Hepatocyte (in vitro differentiated cells): ENCODE measurements at regions not wholly inside any gene's neighbourhood (a gene's known extent, or its start where the extent isn't known, plus 50 kb on each side); places are given as distances from the start of the nearest gene placed in this dataset.
A peak's percentile ranks its signal among the peaks of the same experiment; 100 is the strongest.

Experiments
- DNase-seq: peaks from one replicate; pipeline ENCODE4 v3.0.0-alpha.2; 2016; ENCODE audit warnings: low spot score
- H2AFZ ChIP-seq: fragments of 200-600 bp; sonication (generic); 2 replicates; pipeline ENCODE4 v1.6.0; 2016; ENCODE audit warnings: antibody characterized with exemption, mild to moderate bottlenecking
- H3K27ac ChIP-seq: fragments of 200-600 bp; sonication (generic); 2 replicates; pipeline ENCODE4 v1.5.1; 2016; ENCODE audit warnings: mild to moderate bottlenecking
- H3K27me3 ChIP-seq: fragments of 200-600 bp; sonication (generic); 2 replicates; pipeline ENCODE4 v1.6.1; 2016
- H3K36me3 ChIP-seq: fragments of 200-600 bp; sonication (generic); replicated peaks from 2 replicates; pipeline ENCODE4 v1.5.1; 2016; ENCODE audit warnings: low read depth; ENCODE audit not compliant: insufficient read depth
- H3K4me1 ChIP-seq: fragments of 200-600 bp; sonication (generic); 2 replicates; pipeline ENCODE4 v1.5.1; 2016; ENCODE audit warnings: mild to moderate bottlenecking, moderate library complexity; ENCODE audit not compliant: insufficient read depth
- H3K4me2 ChIP-seq: fragments of 200-600 bp; sonication (generic); 2 replicates; pipeline ENCODE4 v1.6.0; 2016
- H3K4me3 ChIP-seq: fragments of 200-600 bp; sonication (generic); 2 replicates; pipeline ENCODE4 v1.5.1; 2016; ENCODE audit warnings: mild to moderate bottlenecking
- H3K79me2 ChIP-seq: fragments of 200-600 bp; sonication (generic); 2 replicates; pipeline ENCODE4 v1.6.0; 2017; ENCODE audit warnings: mild to moderate bottlenecking
- H3K9me2 ChIP-seq: fragments of 200-600 bp; sonication (generic); replicated peaks from 2 replicates; pipeline ENCODE4 v1.6.0; 2017; ENCODE audit warnings: mild to moderate bottlenecking; ENCODE audit not compliant: insufficient read depth
- H3K9me3 ChIP-seq: fragments of 200-600 bp; sonication (generic); 2 replicates; pipeline ENCODE4 v1.5.1; 2016; ENCODE audit warnings: low read depth, mild to moderate bottlenecking
- H4K20me1 ChIP-seq: fragments of 200-600 bp; sonication (generic); 2 replicates; pipeline ENCODE4 v1.6.0; 2016; ENCODE audit warnings: mild to moderate bottlenecking; ENCODE audit not compliant: insufficient read depth, poor library complexity, severe bottlenecking
- CTCF ChIP-seq: fragments of 200-600 bp; sonication (generic); IDR thresholded peaks from 2 replicates; pipeline ENCODE4 v1.5.1; 2016; ENCODE audit warnings: antibody characterized with exemption, mild to moderate bottlenecking; ENCODE audit not compliant: poor library complexity
- EZH2 ChIP-seq: fragments of 200-600 bp; sonication (generic); IDR thresholded peaks from 2 replicates; pipeline ENCODE4 v1.6.1; 2016; ENCODE audit warnings: antibody characterized with exemption, mild to moderate bottlenecking, borderline replicate concordance
- EZH2phosphoT487 ChIP-seq: fragments of 200-600 bp; sonication (generic); IDR thresholded peaks from one replicate; pipeline ENCODE4 v1.6.1; 2018; ENCODE audit warnings: antibody characterized with exemption, mild to moderate bottlenecking, low read depth, moderate library complexity; ENCODE audit not compliant: unreplicated experiment, severe bottlenecking
- WGBS: methylation state at CpG from one replicate; pipeline ENCODE4 v1.1.6; 2016; ENCODE audit warnings: low lambda C conversion rate; ENCODE audit errors: missing lambda C conversion rate; 5-methylcytosine and 5-hydroxymethylcytosine counted together

- Histone ChIP-seq H3K4me1 (peaks cover 3% of the 10 kb centered on the region), H3K79me2 (no peaks in the 10 kb centered on the region), H3K9me2 (no peaks in the 10 kb centered on the region), H3K4me2 (peak overlapping the region; percentile 35), H4K20me1 (no peaks in the 10 kb centered on the region), H3K9me3 (no peaks in the 10 kb centered on the region), H3K27me3 (no peaks in the 10 kb centered on the region), H3K27ac (no peak overlapping the region), H2AFZ (no peak overlapping the region), H3K36me3 (no peaks in the 10 kb centered on the region), H3K4me3 (no peak overlapping the region)
- DNase-seq, result peak; percentile 68
- TF ChIP-seq EZH2 (no peak), EZH2phosphoT487 (no peak), CTCF (no peak)
- 42% methylated on average over 3 of the region's 3 CpGs for WGBS
Observed at GRCh38 chr4:85166318-85166717, 199.8 kb upstream of the WDFY3 start.

- H3K27ac ChIP-seq, result no peak overlapping the region
- no peak overlapping the region for H3K4me2 ChIP-seq
- H3K4me3 ChIP-seq, result no peak overlapping the region
Observed at GRCh38 chr4:85168234-85168834, 201.8 kb upstream of the WDFY3 start.

GRCh38 chr4:85170241-85170640, 203.8 kb upstream of the WDFY3 start:
- Histone ChIP-seq H3K27me3 (no peaks in the 10 kb centered on the region), H3K4me1 (peaks cover 3% of the 10 kb centered on the region), H2AFZ (no peak overlapping the region), H3K27ac (no peak overlapping the region), H3K79me2 (no peaks in the 10 kb centered on the region), H3K9me2 (no peaks in the 10 kb centered on the region), H3K36me3 (no peaks in the 10 kb centered on the region), H3K9me3 (peaks cover 5% of the 10 kb centered on the region), H3K4me2 (no peak overlapping the region), H3K4me3 (no peak overlapping the region), H4K20me1 (no peaks in the 10 kb centered on the region)
- no peak for DNase-seq
- TF ChIP-seq EZH2 (no peak), EZH2phosphoT487 (no peak), CTCF (no peak)

More at GRCh38 chr4:85168234-85168834, 201.8 kb upstream of the WDFY3 start:
- Histone ChIP-seq H3K9me3 (no peaks in the 10 kb centered on the region), H3K9me2 (no peaks in the 10 kb centered on the region), H3K79me2 (no peaks in the 10 kb centered on the region), H4K20me1 (no peaks in the 10 kb centered on the region), H3K27me3 (no peaks in the 10 kb centered on the region), H2AFZ (no peak overlapping the region), H3K4me1 (peaks cover 3% of the 10 kb centered on the region), H3K36me3 (no peaks in the 10 kb centered on the region)
- TF ChIP-seq EZH2, result no peak
- DNase-seq, result no peak

GRCh38 chr4:85175190-85175589, 208.7 kb upstream of the WDFY3 start:
- H3K9me2 ChIP-seq, result no peaks in the 10 kb centered on the region
- no peak overlapping the region for H2AFZ ChIP-seq
- peaks cover 5% of the 10 kb centered on the region for H3K9me3 ChIP-seq
- no peak overlapping the region for H3K4me2 ChIP-seq
- 100% methylated on average over 1 of the region's 1 CpG for WGBS
- no peaks in the 10 kb centered on the region for H3K79me2 ChIP-seq
- H3K27me3 ChIP-seq, result no peaks in the 10 kb centered on the region
- H3K36me3 ChIP-seq, result no peaks in the 10 kb centered on the region
- DNase-seq, result no peak
- no peak overlapping the region for H3K4me3 ChIP-seq
- no peak for TF ChIP-seq CTCF
- TF ChIP-seq EZH2phosphoT487, result no peak
- no peak for TF ChIP-seq EZH2
- no peaks in the 10 kb centered on the region for H3K4me1 ChIP-seq
- no peak overlapping the region for H3K27ac ChIP-seq
- no peaks in the 10 kb centered on the region for H4K20me1 ChIP-seq
